Stimulated activated naive CD8-positive, alpha-beta T cell treated with anti-CD3 and anti-CD28 coated beads, Interleukin-15, amount 100 ng/mL, for 72 hours (primary cell): ENCODE measurements at regions not wholly inside any gene's neighbourhood (a gene's known extent, or its start where the extent isn't known, plus 50 kb on each side); places are given as distances from the start of the nearest gene placed in this dataset.

ENCODE experiments used
- ATAC-seq: fragments of 150-1000 bp; cut with Tn5 transposase; 2 replicates; pipeline ENCODE4 v1.10.0; 2021; ENCODE audit warnings: mild to moderate bottlenecking, moderate library complexity
- DNase-seq, 2 donors: peaks; one replicate each; pipeline ENCODE4 v3.0.0; 2021 to 2022
- H3K27ac Mint-ChIP-seq, 2 donors: one replicate each; pipeline ENCODE4 v1.8.0; 2022; ENCODE audit warnings: mild to moderate bottlenecking in 2 of 2, mixed read lengths in 2 of 2, moderate library complexity in 2 of 2
- H3K27me3 Mint-ChIP-seq: one replicate; pipeline ENCODE4 v1.8.0; 2022; ENCODE audit warnings: mixed read lengths
- H3K4me1 Mint-ChIP-seq: one replicate; pipeline ENCODE4 v1.8.0; 2022; ENCODE audit warnings: mild to moderate bottlenecking, mixed read lengths
- H3K4me3 Mint-ChIP-seq, 2 donors: one replicate each; pipeline ENCODE4 v1.8.0; 2022; ENCODE audit warnings: mild to moderate bottlenecking in 2 of 2, mixed read lengths in 2 of 2, moderate library complexity in 1 of 2
- H3K9me3 Mint-ChIP-seq, 2 donors: one replicate each; pipeline ENCODE4 v1.8.0; 2022; ENCODE audit warnings: mixed read lengths in 2 of 2

DNA sequence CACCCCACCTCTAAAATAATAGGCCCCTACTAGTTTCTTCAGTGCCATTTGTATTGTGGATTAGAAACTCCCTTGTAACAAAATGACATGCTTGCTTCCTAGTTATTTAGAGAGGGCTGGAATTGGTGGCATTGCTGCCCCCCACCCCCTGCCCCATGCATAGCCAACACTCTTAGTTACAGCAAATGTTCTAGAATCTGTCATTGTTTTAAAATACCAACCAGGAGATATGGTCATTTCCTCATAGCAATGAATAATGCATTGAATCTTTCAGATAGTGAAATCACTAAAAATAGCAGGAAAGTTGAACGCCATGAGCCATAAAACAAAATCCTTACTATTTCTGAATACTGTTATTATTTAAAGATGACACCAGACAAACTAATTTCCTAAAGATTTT lies 292.5 kb downstream of the ARPP21 start:
- Mint-ChIP-seq H3K27me3 (no peaks in the 10 kb centered on the region), H3K9me3 (no peaks in the 10 kb centered on the region), H3K4me3 (no peak overlapping the region), H3K27ac (no peak overlapping the region), H3K4me1 (no peaks in the 10 kb centered on the region)
- ATAC-seq = no peak
- no peak for DNase-seq

DNA sequence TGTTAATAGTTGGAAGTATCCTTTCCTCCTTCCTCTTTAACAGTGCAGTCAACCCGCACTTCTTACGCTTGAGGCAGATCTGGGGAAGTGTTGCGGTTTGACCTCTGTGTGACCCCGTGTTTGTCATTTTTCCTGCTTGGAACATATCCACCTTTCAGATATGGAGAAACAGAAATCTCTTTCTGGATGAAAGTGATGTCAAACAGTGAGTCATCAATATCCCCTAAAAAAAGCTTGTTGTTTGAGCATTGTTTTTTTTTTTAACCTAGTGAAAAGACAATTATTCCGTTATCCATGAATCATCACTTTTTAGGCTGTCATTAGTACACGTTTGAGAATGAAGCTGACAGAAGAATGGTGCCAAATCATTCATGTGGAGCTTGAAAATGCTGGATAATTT lies 293.7 kb downstream of the ARPP21 start:
- Mint-ChIP-seq H3K4me3 (no peak overlapping the region), H3K27me3 (no peaks in the 10 kb centered on the region), H3K27ac (no peak overlapping the region), H3K4me1 (no peaks in the 10 kb centered on the region), H3K9me3 (no peaks in the 10 kb centered on the region)
- DNase-seq = no peak
- ATAC-seq = no peak

DNA sequence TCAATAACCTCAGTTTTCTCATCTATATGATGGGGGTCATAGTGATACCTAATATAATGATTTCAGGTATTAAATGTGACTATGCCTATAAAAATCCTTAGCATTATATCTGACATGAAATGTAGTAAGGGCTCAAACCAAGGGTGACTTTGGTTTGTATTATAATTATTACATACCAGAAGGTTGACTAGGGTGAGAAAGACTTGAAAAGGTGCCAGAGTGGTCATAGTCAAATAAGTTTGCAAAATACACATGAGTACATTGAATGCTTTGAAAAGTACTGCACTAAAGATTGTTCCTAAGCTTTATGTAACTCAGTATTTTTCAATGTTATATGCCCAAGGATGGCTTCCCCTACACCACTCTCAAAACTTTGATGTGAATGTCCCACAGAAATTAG lies 297.2 kb downstream of the ARPP21 start:
- no peak overlapping the region for H3K27ac Mint-ChIP-seq
- ATAC-seq (no peak), DNase-seq (no peak)
- no peak overlapping the region for H3K4me3 Mint-ChIP-seq
- H3K27me3 Mint-ChIP-seq = no peaks in the 10 kb centered on the region
- H3K9me3 Mint-ChIP-seq = no peaks in the 10 kb centered on the region
- no peaks in the 10 kb centered on the region for H3K4me1 Mint-ChIP-seq

DNA sequence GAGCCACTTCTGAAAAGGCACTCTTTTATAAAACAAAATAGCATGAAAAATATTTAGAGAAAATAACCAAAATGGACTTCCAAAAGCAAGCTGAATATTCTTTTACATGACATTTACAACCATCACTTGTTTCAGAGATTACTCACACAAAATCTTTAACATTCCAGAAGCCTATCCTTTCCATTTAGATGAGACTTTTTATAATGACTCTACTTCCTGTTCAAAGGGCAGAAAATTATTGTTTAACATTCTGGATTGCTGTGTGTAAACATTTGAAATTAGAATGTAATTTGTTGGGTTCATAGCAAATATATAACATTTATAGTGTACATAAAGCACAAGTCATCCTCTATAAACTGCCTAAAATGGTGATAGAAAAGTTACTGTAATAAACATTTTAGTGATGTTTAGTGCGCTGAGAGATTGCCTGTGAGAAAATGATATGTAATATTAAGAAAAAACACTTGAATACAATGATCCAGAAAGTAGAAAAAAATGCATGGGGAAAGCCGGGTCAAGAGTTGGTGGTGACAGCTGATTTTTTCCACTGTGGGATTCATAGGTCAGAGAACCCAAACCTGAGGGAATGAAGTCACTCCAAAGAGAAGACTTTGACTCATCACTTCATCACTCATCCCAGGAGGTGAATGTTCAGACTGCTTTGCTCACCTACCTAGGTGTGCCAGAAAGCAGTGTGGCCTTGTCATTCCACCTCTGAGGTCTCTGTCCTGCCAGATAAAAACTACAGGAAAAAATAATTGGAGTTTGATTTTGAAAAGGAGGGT lies 305.8 kb downstream of the ARPP21 start:
- ATAC-seq = no peak

DNA sequence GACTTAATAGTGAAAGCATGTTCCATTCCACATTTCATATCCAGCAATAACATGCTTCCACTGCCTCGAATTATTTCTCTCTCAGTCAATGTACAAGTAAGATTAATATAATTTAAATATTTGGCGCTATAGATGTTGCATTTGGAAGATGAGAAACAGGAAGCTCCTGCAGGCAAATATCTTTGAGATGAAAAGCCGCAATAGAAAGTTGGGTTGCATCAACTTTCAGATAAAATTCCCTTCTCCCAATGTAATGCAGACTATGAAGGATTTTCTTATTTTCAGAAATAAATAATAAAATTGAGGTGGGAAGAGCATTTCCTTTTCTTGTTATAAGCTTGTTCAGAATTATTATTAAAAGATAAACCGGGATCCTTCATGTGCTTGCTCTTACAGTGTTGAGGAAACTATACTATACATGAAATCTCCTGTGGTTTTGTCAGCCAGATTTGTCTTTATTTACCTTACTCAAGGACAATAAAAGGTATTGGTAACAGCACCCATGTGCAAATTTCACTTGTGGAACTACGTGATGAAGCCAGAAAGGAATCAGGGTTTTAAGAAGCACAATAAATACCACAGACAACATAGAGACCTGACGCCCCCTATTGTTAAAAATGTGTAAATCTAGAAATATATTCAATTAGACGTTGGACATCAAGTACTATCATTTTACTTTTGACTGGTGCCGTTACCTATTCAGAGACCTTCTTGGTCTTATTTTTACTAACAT lies 307.0 kb downstream of the ARPP21 start:
- no peak overlapping the region for H3K4me3 Mint-ChIP-seq
- no peaks in the 10 kb centered on the region for H3K4me1 Mint-ChIP-seq
- H3K27me3 Mint-ChIP-seq = no peaks in the 10 kb centered on the region
- no peaks in the 10 kb centered on the region for H3K9me3 Mint-ChIP-seq
- DNase-seq (no peak), ATAC-seq (no peak)
- no peak overlapping the region for H3K27ac Mint-ChIP-seq

More for the DNA sequence above, 305.8 kb downstream of the ARPP21 start:
- Mint-ChIP-seq H3K27me3 (no peaks in the 10 kb centered on the region), H3K9me3 (no peaks in the 10 kb centered on the region), H3K4me3 (no peak overlapping the region), H3K4me1 (no peaks in the 10 kb centered on the region), H3K27ac (no peak overlapping the region)
- DNase-seq = no peak

DNA sequence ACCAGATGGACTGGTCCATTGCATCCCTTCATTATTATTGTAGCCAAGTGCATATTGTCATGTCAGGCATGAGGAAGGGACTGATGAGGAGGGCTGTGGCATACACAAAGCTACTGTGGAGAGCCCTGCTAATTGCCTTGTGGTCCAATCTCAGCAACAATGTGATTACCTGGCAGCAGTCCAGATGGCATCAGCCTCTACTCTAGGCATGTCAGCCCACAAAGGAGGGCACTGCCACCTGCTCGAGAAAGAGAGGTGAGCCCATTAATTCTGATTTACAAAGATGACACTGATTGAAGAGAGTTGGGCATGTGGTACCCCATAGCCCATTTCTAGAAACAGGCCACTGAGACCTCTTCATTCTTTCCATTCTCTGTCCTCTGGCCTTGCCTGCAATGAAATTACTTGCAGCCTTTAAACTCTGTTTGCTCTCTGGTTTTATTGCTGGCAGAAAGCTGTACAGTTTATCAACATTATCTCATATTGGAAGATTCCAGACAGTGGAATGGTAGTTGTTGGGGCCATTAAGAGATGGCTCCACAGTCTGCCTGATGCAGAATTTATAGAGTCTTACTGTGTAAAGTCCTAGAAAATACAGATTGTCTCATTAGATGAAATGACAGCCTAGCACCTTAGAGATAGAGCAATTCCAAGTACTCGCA lies 307.7 kb downstream of the ARPP21 start:
- H3K27me3 Mint-ChIP-seq = no peaks in the 10 kb centered on the region
- no peaks in the 10 kb centered on the region for H3K4me1 Mint-ChIP-seq
- DNase-seq (no peak), ATAC-seq (no peak)
- no peak overlapping the region for H3K4me3 Mint-ChIP-seq
- H3K27ac Mint-ChIP-seq = no peak overlapping the region
- no peaks in the 10 kb centered on the region for H3K9me3 Mint-ChIP-seq

DNA sequence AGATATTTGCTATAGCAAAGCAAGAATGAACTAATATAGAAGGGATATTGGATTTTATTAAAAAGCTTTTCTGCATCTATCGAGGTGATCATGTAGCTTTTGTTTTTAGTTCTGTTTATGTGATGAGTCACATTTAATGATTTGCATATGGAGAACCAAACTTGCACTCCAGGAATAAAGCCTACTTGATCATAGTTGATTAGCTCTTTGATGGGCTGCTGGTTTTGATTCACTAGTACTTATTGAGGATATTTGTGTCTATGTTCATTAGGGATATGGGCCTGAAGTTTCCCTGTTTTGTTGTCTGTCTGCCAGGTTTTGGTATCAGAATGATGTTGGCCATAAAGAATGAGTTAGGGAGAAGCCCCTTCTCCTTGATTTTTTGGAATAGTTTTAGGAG lies 310.7 kb downstream of the ARPP21 start:
- H3K4me1 Mint-ChIP-seq = no peaks in the 10 kb centered on the region
- no peak overlapping the region for H3K27ac Mint-ChIP-seq
- no peaks in the 10 kb centered on the region for H3K9me3 Mint-ChIP-seq
- no peaks in the 10 kb centered on the region for H3K27me3 Mint-ChIP-seq
- no peak overlapping the region for H3K4me3 Mint-ChIP-seq
- no peak for ATAC-seq
- no peak for DNase-seq

DNA sequence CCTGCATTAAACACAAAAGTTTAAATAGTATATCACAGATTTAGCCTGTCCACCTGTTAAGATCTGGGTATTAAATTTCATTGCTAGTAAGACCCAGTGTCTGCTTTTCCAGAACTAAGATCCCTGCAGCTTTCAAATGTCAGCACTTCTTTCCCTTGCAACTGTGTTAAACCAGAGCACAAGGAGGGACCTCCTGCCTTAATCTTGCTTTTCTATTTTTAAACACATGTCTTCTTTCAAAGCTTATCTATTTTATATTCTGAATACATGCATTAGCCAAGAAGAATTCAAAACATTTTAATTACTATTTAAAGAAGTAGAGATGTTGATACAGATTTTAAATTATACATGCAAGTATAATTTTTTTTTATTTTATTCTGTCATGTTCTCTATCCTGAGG lies 315.1 kb downstream of the ARPP21 start:
- Mint-ChIP-seq H3K4me3 (no peak overlapping the region), H3K27ac (no peak overlapping the region), H3K4me1 (no peaks in the 10 kb centered on the region), H3K27me3 (peaks cover 8% of the 10 kb centered on the region), H3K9me3 (no peaks in the 10 kb centered on the region)
- no peak for DNase-seq
- ATAC-seq = no peak

DNA sequence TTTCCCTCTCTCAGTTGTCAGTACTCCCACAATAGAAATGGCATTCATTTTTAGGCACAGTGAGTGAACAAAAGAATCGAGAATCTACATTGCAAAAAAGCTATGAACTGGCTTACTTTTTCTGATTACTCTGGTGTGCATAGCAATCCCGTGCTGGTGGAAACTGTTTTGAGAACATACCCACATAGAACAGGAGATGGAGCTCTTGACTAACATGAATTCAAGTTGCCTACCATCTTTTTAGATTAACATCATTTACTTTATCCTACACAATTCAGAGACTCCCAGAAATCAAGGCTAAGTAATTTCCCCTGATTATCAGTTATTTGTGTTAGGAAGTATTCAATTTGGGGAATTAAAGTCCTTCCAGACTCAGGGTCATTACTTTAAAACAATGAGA lies 326.6 kb downstream of the ARPP21 start:
- no peak overlapping the region for H3K27ac Mint-ChIP-seq
- DNase-seq (no peak), ATAC-seq (no peak)
- no peaks in the 10 kb centered on the region for H3K4me1 Mint-ChIP-seq
- no peaks in the 10 kb centered on the region for H3K9me3 Mint-ChIP-seq
- H3K27me3 Mint-ChIP-seq = no peaks in the 10 kb centered on the region
- H3K4me3 Mint-ChIP-seq = no peak overlapping the region

DNA sequence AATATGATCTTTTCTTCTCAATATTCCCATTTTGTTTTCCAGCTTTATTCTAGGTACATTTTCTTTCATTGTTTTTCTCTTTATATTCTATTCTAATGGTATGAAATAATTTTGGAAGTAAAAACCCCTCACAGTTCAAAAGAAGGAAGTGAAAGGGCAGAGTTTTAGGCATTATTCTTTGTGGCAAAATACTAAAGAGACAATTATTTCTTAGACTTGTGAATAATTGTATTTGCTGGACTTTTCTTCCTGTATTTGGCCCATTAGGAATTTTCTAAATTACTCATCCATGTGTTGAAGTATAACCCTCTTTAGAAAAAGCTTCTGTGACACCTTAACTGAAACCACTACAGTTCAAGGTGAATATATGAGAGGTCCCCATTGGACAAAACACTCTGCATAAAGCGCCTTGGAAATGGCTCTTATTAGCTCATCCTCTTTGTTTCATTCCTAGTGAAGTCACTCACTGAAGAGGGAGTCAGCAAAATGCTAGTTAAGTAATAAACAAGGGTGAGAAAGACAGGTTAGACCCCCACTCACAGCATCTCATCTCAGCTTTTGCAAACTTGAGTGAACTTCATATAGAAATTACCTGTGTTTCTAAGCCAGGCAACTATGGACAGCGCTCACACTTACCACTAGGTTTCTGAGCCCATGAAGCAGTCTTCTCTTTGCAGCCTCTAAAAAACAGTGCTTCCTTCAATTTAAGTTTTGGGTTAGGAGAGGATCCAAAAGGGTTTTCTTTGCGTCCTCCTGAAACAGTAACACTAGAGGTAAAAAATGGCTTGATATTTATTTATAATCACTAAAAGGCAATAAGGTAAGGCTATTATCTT lies 327.5 kb downstream of the ARPP21 start:
- Mint-ChIP-seq H3K4me3 (no peak overlapping the region), H3K27me3 (no peaks in the 10 kb centered on the region), H3K4me1 (no peaks in the 10 kb centered on the region), H3K27ac (no peak overlapping the region), H3K9me3 (no peaks in the 10 kb centered on the region)
- DNase-seq (no peak), ATAC-seq (no peak)

DNA sequence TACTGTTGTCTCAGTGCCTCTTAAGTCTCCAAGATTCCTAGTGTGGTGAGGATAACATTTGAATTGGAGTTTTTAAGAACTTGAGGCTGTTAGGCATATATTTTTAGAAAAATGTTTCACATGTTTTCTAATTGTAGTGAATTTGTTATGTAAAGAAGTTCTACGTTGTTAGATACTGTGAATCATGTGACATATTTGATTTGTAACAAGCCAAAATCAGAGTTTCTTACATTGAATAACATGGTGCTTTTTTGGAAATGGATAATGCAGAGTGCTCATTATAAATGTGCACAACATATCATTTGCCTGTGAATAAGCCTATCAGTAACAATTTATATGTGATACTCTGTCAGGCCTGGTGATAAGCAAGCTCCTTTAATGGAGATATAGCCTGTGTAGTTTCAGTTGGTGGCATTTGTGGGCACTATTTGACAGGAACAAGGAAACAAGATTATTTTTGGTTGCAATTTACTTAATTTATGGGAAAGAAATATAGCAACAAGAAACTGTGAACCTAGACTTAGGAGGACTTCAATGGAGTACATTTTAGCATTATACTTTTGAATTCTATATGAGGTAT lies 328.8 kb downstream of the ARPP21 start:
- DNase-seq = no peak
- Mint-ChIP-seq H3K27ac (no peak overlapping the region), H3K27me3 (no peaks in the 10 kb centered on the region)

DNA sequence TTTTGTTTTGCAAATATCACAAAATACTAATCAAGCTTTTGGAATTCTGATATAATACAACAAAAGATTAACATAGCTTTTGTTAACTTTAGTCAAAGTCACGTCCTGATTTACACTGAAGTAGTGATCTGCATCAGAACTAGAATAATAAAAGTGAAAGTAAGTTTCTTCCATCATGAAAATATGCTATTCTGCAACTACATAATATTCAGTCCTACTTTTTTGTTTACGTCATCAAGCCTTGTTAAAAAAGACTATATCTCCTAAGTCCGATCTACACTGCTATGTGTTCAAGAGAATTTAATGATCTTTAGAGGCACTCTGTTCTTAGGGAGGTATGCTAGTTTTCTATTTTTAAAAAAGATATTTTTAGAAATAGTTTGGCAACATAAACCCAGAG lies 330.1 kb downstream of the ARPP21 start:
- Mint-ChIP-seq H3K4me1 (no peaks in the 10 kb centered on the region), H3K27ac (no peak overlapping the region), H3K27me3 (no peaks in the 10 kb centered on the region), H3K4me3 (no peak overlapping the region), H3K9me3 (no peaks in the 10 kb centered on the region)
- DNase-seq (no peak), ATAC-seq (no peak)

More for the DNA sequence above, 328.8 kb downstream of the ARPP21 start:
- no peaks in the 10 kb centered on the region for H3K4me1 Mint-ChIP-seq
- no peak overlapping the region for H3K4me3 Mint-ChIP-seq
- no peak for ATAC-seq
- no peaks in the 10 kb centered on the region for H3K9me3 Mint-ChIP-seq

DNA sequence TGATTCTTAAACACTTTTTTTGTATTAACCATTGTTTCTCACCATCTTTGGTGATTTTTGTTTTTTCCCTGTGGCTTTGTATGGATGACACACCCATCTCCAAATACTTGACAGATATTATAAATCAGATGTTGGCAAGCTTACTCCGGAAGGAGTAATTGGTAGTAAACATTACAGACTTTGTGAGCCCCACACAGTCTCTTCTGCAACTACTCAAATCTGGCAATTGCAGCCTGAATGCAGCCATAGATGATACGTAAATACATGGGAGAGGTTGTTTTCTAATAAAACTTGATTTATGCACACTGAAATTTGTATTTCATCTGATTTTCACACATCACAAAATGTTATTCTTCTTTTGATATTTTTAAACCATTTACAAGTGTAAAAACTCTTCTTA lies 331.5 kb downstream of the ARPP21 start:
- no peak overlapping the region for H3K4me3 Mint-ChIP-seq
- no peaks in the 10 kb centered on the region for H3K4me1 Mint-ChIP-seq
- no peaks in the 10 kb centered on the region for H3K27me3 Mint-ChIP-seq
- no peaks in the 10 kb centered on the region for H3K9me3 Mint-ChIP-seq
- no peak for ATAC-seq
- no peak for DNase-seq
- no peak overlapping the region for H3K27ac Mint-ChIP-seq

DNA sequence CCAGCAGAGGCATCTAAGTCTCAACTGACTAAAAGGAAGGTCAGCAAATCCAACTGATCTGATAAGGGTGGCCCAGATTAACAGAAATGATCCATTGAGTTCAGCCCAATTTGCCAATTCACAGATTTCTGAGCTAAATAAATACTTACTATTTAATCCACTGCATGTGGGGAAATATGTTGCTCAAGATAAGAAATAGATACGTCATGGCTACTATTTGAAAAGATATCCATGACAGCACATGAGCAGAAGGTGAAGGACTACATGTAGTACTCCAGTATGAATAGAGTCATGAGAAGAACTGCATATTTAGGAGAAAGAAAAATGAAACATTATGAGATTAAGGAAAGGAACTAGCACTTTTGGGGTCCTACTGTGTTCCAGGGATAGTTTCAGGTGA lies 332.4 kb downstream of the ARPP21 start:
- no peak overlapping the region for H3K4me3 Mint-ChIP-seq
- no peak for ATAC-seq

DNA sequence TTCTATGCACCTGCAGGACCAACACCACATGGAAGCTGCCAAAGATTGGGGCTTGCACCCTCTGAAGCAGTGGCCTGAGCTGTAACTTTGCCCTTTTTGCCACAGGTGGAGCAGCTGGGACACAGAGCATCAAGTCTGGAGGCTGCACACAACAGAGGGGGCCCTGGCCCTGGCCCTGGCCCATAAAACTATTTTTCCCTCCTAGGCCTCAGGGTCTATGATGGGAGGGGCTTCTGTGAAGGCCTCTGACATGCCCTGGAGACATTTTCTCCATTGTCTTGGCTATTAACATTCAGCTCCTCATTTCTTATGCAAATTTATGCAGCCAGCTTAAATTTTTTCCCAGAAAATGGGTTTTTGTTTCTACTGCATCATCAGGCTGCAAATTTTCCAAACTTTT lies 335.5 kb downstream of the ARPP21 start:
- Mint-ChIP-seq H3K27me3 (no peaks in the 10 kb centered on the region), H3K9me3 (no peaks in the 10 kb centered on the region), H3K4me3 (no peak overlapping the region), H3K4me1 (no peaks in the 10 kb centered on the region), H3K27ac (no peak overlapping the region)
- no peak for ATAC-seq
- no peak for DNase-seq

More for the DNA sequence above, 332.4 kb downstream of the ARPP21 start:
- DNase-seq = no peak
- no peaks in the 10 kb centered on the region for H3K27me3 Mint-ChIP-seq
- H3K27ac Mint-ChIP-seq = no peak overlapping the region
- no peaks in the 10 kb centered on the region for H3K4me1 Mint-ChIP-seq
- H3K9me3 Mint-ChIP-seq = no peaks in the 10 kb centered on the region
